IPS-15b (cell line): ENCODE measurements at regions not wholly inside any gene's neighbourhood (a gene's known extent, or its start where the extent isn't known, plus 50 kb on each side); places are given as distances from the start of the nearest gene placed in this dataset.

Experiments used
- H3K27me3 ChIP-seq: one replicate; pipeline ENCODE4 v1.6.1; 2013; ENCODE audit warnings: low read length; ENCODE audit not compliant: control insufficient read depth, insufficient read depth
- H3K36me3 ChIP-seq: one replicate; pipeline ENCODE4 v1.6.1; 2013; ENCODE audit warnings: low read length; ENCODE audit not compliant: control insufficient read depth, insufficient read depth
- H3K4me1 ChIP-seq: one replicate; pipeline ENCODE4 v1.6.1; 2013; ENCODE audit warnings: mild to moderate bottlenecking, low read length; ENCODE audit not compliant: control insufficient read depth, insufficient read depth
- H3K4me3 ChIP-seq: one replicate; pipeline ENCODE4 v1.5.1; 2013; ENCODE audit warnings: low read depth, low read length
- H3K9ac ChIP-seq: one replicate; pipeline ENCODE4 v1.6.1; 2013; ENCODE audit warnings: low read depth, mild to moderate bottlenecking, low read length
- H3K9me3 ChIP-seq: one replicate; pipeline ENCODE4 v1.6.1; 2013; ENCODE audit warnings: mild to moderate bottlenecking, low read length; ENCODE audit not compliant: control insufficient read depth, insufficient read depth

DNA sequence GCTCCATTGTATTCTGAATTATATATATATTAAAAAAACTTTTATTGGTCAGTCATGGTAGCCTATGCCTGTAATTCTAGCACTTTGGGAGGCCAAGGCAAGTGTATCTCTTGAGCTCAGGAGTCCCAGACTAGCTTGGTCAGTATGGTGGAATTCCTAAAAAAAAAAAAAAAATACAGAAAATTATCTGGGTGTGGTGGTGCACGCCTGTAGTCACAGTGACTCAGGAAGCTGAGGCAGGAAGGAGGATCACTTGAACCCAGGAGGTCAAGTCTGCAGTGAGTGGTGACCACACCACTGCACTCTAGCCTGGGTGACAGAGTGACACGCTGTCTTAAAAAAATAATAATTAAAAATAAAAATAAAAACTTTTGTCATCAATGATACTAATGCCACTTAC is 133.2 kb downstream of the FAT3 start:
- Histone ChIP-seq H3K27me3 (no peaks in the 10 kb centered on the region), H3K9me3 (no peaks in the 10 kb centered on the region), H3K36me3 (no peaks in the 10 kb centered on the region), H3K4me1 (no peaks in the 10 kb centered on the region), H3K4me3 (no peak overlapping the region), H3K9ac (no peak overlapping the region)

DNA sequence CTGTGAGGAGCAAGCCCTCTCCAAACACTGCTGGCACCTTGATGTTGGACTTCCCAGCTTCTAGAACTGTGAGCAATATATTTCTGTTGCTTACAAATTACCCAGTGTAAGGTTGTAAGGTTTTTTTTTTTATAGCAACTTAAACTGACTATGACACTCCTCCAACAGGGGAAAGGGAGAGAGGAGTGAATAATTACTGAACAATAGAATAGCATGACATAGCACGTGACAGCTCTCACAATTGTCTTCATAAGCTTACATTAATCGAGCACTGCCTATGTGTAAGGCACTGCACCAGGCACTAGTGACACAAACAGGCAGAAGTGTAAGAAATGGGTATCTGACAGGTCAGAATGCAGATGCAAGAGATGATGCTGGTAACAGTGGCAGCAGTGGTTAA is 136.9 kb downstream of the FAT3 start:
- Histone ChIP-seq H3K4me1 (no peaks in the 10 kb centered on the region), H3K4me3 (no peak overlapping the region), H3K27me3 (no peaks in the 10 kb centered on the region), H3K9ac (no peak overlapping the region), H3K9me3 (no peaks in the 10 kb centered on the region), H3K36me3 (no peaks in the 10 kb centered on the region)

DNA sequence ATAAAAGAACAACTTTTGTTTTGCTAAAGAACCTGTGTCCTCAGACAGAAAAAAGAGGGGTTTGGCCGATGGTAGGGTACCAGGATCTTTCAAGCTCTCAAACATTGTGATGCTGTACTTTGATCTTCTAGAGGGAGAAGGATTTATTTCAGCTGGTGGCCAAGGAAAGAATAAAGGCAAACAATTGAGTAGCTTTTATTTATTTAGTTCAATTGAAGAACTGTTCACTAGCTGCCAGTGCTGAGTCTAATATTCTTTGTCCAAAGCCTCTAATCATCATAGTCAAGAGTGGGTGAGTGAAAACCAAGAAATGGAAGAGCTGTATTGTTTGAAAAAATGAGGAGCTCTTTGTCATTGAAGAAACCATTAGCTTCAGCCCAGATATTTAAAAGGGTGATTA is 138.4 kb downstream of the FAT3 start:
- no peak overlapping the region for H3K9ac ChIP-seq
- H3K27me3 ChIP-seq: no peaks in the 10 kb centered on the region
- no peaks in the 10 kb centered on the region for H3K36me3 ChIP-seq
- H3K4me3 ChIP-seq: no peak overlapping the region
- H3K9me3 ChIP-seq: no peaks in the 10 kb centered on the region
- no peaks in the 10 kb centered on the region for H3K4me1 ChIP-seq

DNA sequence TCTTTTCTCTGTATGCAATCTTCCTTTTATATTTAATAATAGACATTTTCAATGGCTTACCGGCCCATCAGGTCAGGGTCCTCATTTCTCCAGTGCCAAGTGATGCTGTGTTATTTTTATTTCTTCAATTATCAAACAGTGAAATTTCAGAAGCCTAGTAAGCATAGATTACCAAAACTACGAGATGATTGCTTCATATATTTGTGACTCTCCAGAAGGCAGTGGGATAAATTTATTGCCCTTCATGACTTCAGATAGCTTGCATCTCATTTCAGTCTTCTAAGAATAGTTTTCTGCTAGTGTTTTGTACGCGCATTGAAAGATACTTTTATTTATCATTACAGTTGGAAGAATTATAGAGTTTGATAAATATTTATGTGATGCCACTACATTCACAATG is 139.6 kb downstream of the FAT3 start:
- no peak overlapping the region for H3K4me3 ChIP-seq
- no peaks in the 10 kb centered on the region for H3K4me1 ChIP-seq
- no peaks in the 10 kb centered on the region for H3K27me3 ChIP-seq
- H3K9me3 ChIP-seq: no peaks in the 10 kb centered on the region
- no peak overlapping the region for H3K9ac ChIP-seq
- no peaks in the 10 kb centered on the region for H3K36me3 ChIP-seq

DNA sequence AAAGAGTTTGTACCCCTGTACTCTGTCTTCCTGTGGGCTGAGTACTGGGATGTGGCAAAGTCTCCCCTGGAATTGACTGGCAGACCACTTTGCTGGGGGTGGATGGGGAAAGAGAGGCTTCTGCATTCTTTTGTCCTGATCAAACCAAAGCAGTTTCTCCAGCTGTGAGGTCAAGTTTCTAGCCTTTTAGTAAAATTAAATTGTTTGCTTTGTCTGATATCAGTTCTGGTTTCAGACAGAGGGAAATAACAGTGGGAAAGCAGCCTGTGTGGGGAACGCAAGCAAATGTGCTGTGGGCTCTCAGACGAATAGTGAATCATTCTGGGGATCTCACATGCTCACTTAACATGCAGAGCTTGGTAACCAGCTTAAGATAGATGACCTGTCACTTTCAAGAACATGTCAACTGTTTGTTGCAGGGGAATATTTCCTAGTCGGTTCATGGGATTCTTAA is 151.6 kb downstream of the FAT3 start:
- Histone ChIP-seq H3K9ac (no peak overlapping the region), H3K27me3 (no peaks in the 10 kb centered on the region), H3K4me1 (no peaks in the 10 kb centered on the region), H3K9me3 (no peaks in the 10 kb centered on the region), H3K36me3 (no peaks in the 10 kb centered on the region), H3K4me3 (no peak overlapping the region)

DNA sequence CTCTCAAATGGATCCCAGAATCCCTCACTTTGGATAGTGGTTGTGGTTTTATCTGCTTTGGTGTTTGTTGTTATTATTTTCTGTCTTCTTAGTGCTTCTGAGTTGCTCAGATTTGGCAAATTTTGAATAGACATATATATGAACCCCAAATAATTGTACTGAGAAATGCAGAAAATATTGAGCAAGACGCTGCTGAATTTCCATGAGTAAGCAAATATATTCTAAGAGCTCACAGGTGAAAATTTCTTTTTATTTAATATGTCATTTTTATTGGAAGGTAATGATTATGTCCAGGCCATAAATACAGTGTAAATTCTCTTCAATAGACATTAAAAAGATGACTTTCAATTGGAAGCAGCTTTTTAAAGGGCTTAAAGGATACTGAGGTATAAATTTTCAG is 152.1 kb downstream of the FAT3 start:
- Histone ChIP-seq H3K9me3 (no peaks in the 10 kb centered on the region), H3K4me3 (no peak overlapping the region), H3K9ac (no peak overlapping the region), H3K4me1 (no peaks in the 10 kb centered on the region), H3K27me3 (no peaks in the 10 kb centered on the region), H3K36me3 (no peaks in the 10 kb centered on the region)

DNA sequence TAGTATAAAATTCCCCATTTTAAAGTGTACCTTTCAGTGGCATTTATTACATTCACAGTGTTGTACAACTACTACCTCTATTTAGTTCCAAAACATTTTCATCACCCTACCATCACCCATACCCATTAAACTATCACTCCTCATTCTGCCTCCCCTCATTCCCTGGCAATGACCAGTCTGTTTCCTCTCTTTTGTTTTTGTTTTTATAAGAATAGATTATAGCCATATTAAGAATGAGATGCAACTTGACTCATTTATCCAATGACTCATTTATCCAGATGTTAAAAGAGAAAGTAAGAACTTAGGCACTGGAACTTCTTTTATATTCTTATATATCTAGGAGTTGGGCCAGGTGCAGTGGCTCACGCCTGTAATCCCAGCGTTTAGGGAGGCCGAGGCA is 156.3 kb downstream of the FAT3 start:
- H3K4me1 ChIP-seq: no peaks in the 10 kb centered on the region

DNA sequence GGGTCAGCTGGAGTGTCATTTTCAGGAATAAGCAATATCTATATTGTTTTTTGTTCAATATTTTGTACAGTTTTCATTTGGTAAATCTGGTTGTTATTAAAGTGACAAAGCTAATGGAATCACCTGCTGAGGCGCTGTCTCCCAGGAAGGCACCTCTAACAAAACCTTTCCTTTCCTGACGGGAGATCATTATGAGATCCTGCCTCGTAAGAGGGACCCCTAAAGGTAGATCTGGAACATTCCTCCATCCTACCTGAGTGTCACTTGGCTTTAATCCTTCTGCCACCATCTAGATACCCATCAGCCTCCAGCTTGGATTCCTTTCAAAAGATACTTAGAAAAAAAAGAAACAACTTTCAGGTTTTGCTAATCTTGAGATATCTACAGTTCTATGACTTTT is 157.7 kb downstream of the FAT3 start:
- H3K36me3 ChIP-seq: no peaks in the 10 kb centered on the region

More for the DNA sequence above, 156.3 kb downstream of the FAT3 start:
- Histone ChIP-seq H3K27me3 (no peaks in the 10 kb centered on the region), H3K4me3 (no peak overlapping the region), H3K36me3 (no peaks in the 10 kb centered on the region), H3K9ac (no peak overlapping the region), H3K9me3 (no peaks in the 10 kb centered on the region)

DNA sequence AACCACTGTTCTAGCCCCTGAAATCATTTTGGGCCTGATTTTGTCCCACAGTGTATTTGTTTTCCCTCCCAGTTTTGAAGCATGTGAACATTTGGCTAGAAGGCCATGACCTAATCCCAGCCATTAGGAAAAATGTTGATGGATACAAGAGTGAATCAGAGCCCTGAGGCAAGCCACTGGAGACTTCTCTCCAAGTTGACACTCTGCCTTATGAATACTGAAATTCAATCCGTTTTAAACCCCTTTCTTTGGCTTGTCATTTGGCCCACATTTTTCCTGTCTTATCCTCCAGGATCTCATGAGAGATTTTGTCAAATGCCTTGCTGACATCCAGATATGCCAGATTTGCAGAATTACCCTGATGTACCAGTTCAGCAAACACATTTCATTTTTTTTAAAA is 158.8 kb downstream of the FAT3 start:
- H3K9me3 ChIP-seq: no peaks in the 10 kb centered on the region
- H3K27me3 ChIP-seq: no peaks in the 10 kb centered on the region
- no peak overlapping the region for H3K9ac ChIP-seq
- H3K36me3 ChIP-seq: no peaks in the 10 kb centered on the region
- H3K4me1 ChIP-seq: no peaks in the 10 kb centered on the region
- H3K4me3 ChIP-seq: no peak overlapping the region

More for the DNA sequence above, 157.7 kb downstream of the FAT3 start:
- Histone ChIP-seq H3K9me3 (no peaks in the 10 kb centered on the region), H3K4me3 (no peak overlapping the region), H3K27me3 (no peaks in the 10 kb centered on the region), H3K4me1 (no peaks in the 10 kb centered on the region), H3K9ac (no peak overlapping the region)

DNA sequence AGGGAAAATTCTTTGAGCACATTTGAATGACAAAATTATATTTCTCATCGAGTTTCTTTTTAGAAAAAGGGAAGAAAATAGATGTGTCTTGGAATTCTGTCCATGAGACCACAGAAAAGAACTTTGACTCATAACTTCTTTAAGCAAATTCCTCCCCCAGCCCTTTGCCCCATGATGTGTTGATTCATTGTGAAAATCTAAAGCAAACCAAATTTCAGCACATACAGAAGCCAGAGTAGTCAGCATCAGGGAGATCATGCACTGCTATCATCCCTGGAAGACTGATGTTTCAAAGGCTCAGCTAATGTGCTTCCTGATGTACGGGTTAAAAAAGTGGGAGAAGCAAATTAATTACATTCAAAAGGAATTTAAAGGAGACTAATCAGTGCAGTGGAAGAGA is 159.7 kb downstream of the FAT3 start:
- Histone ChIP-seq H3K4me3 (no peak overlapping the region), H3K9me3 (no peaks in the 10 kb centered on the region), H3K4me1 (no peaks in the 10 kb centered on the region), H3K36me3 (no peaks in the 10 kb centered on the region), H3K27me3 (no peaks in the 10 kb centered on the region), H3K9ac (no peak overlapping the region)

DNA sequence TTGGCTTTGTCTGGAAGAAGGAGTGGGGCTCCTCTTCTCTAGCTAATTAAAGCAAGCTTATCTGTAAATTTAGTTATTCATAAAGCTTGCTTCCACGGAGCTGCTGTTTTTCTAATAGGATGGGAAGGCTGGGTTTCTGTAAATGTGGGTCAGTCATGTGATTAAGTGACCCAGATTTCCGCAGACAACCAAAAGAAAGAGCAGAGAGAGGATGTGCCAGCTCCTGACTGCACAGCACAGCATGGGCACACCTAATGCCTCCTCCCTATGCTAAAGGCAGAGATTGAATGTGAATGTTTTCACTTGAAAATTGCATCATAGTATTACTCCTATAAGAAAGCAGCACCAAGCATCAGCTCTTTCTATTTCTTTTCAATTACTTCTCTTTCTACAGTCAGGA is 160.2 kb downstream of the FAT3 start:
- Histone ChIP-seq H3K36me3 (no peaks in the 10 kb centered on the region), H3K9ac (no peak overlapping the region), H3K4me1 (no peaks in the 10 kb centered on the region), H3K9me3 (no peaks in the 10 kb centered on the region), H3K4me3 (no peak overlapping the region), H3K27me3 (no peaks in the 10 kb centered on the region)

DNA sequence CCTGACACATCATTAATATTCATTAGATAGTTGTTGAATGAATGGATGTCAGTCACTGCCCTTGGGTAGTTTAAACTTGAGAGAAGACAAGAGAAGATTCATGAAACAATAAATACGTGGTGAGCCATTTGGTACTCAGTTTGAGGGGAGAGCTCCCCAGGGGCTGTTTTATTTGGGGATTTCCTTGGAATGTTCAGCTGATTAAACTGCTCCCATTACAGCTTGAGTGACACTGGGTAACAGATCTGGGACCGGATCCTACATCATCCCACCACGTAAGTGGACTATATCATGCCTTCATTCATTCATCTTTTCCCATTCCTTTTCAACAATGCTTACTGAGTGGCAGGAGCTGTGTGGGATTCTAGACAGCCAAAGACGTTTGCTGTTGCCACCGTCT is 162.0 kb downstream of the FAT3 start:
- Histone ChIP-seq H3K27me3 (no peaks in the 10 kb centered on the region), H3K4me1 (no peaks in the 10 kb centered on the region), H3K9ac (no peak overlapping the region)

DNA sequence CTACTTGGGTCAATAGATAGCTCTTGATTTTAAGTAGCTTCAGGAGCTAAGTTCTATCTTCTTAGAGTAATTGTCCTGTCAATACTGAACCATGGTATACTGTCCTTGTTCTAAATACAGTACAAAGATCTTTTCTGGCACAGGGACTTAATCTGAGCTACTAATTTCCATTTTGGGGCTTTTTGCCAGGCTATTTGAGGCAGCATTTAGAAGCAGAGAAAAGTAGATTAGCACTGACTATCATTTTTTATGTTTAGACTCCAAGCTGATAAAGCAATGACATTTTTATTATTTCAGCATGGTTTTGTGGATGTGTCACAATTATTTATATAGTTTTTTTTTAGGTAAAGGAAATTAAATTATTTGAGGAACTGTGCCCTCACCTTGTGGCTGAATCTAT is 163.2 kb downstream of the FAT3 start:
- Histone ChIP-seq H3K36me3 (no peaks in the 10 kb centered on the region), H3K9ac (no peak overlapping the region), H3K4me1 (no peaks in the 10 kb centered on the region), H3K9me3 (no peaks in the 10 kb centered on the region), H3K4me3 (no peak overlapping the region), H3K27me3 (no peaks in the 10 kb centered on the region)

More for the DNA sequence above, 162.0 kb downstream of the FAT3 start:
- Histone ChIP-seq H3K9me3 (no peaks in the 10 kb centered on the region), H3K4me3 (no peak overlapping the region), H3K36me3 (no peaks in the 10 kb centered on the region)
